CD4-positive, alpha-beta memory T cell (primary cell): ENCODE measurements at regions not wholly inside any gene's neighbourhood (a gene's known extent, or its start where the extent isn't known, plus 50 kb on each side); places are given as distances from the start of the nearest gene placed in this dataset.

Experiments used
- CTCF ChIA-PET: fragments of 350-600 bp; sonication (Branson Sonifier 250); formaldehyde crosslinking; loops from one replicate; lab custom pipeline; 2021; ENCODE audit warnings: inconsistent platforms; ENCODE audit not compliant: partially characterized antibody; lab: Charles Lee
- POLR2A ChIA-PET: fragments of 350-600 bp; sonication (Branson Sonifier 250); formaldehyde crosslinking; loops from one replicate; lab custom pipeline; 2021; ENCODE audit not compliant: partially characterized antibody; lab: Charles Lee
- DNase-seq, 5 donors: peaks; one replicate each; pipeline versions ENCODE4 v3.0.0 to v3.0.0-alpha.2; 2020 to 2022; ENCODE audit warnings: mixed read lengths in 1 of 5
- H3K27ac ChIP-seq: one replicate; pipeline ENCODE4 v1.7.0; 2013; ENCODE audit warnings: low read depth, low read length
- H3K27me3 ChIP-seq: 2 replicates; pipeline ENCODE4 v1.7.0; 2013; ENCODE audit warnings: mild to moderate bottlenecking, low read length, moderate library complexity; ENCODE audit not compliant: insufficient read depth
- H3K36me3 ChIP-seq: 2 replicates; pipeline ENCODE4 v1.7.0; 2013; ENCODE audit warnings: mild to moderate bottlenecking, low read length, moderate library complexity; ENCODE audit not compliant: insufficient read depth
- H3K4me1 ChIP-seq: 2 replicates; pipeline ENCODE4 v1.7.0; 2013; ENCODE audit warnings: mild to moderate bottlenecking, low read length, moderate library complexity; ENCODE audit not compliant: insufficient read depth
- H3K4me3 ChIP-seq, 2 donors: one replicate each; pipeline ENCODE4 v1.7.0; 2013; ENCODE audit warnings: low read length in 2 of 2, mild to moderate bottlenecking in 1 of 2
- H3K9me3 ChIP-seq, 2 donors: one replicate each; pipeline ENCODE4 v1.7.0; 2013; ENCODE audit warnings: low read length in 2 of 2, control low read depth in 1 of 2; ENCODE audit not compliant: control insufficient read depth in 1 of 2
- H3K27ac Mint-ChIP-seq, 7 donors: one replicate each; pipeline ENCODE4 v1.8.0; 2020 to 2021; ENCODE audit warnings: mixed read lengths in 7 of 7, mild to moderate bottlenecking in 6 of 7, inconsistent platforms in 3 of 7, moderate library complexity in 3 of 7
- H3K27me3 Mint-ChIP-seq, 2 donors: one replicate each; pipeline ENCODE4 v1.8.0; 2020 to 2021; ENCODE audit warnings: mixed read lengths in 2 of 2
- H3K36me3 Mint-ChIP-seq, 2 donors: one replicate each; pipeline ENCODE4 v1.8.0; 2020 to 2021; ENCODE audit warnings: mixed read lengths in 2 of 2, inconsistent platforms in 1 of 2, mild to moderate bottlenecking in 1 of 2
- H3K4me1 Mint-ChIP-seq, 4 donors: one replicate each; pipeline ENCODE4 v1.8.0; 2020 to 2021; ENCODE audit warnings: mixed read lengths in 4 of 4, mild to moderate bottlenecking in 1 of 4
- H3K4me3 Mint-ChIP-seq, 8 donors: one replicate each; pipeline ENCODE4 v1.8.0; 2020 to 2021; ENCODE audit warnings: mixed read lengths in 8 of 8, mild to moderate bottlenecking in 7 of 8, moderate library complexity in 6 of 8, inconsistent platforms in 3 of 8
- H3K9me3 Mint-ChIP-seq, 8 donors: one replicate each; pipeline ENCODE4 v1.8.0; 2020 to 2021; ENCODE audit warnings: mixed read lengths in 8 of 8, mild to moderate bottlenecking in 5 of 8, inconsistent platforms in 3 of 8, moderate library complexity in 1 of 8
- intact Hi-C: fragments of 100-400 bp; cut with micrococcal nuclease; formaldehyde crosslinking; loops from one replicate; pipeline ENCODE4 v1.15.1; 2023

DNA sequence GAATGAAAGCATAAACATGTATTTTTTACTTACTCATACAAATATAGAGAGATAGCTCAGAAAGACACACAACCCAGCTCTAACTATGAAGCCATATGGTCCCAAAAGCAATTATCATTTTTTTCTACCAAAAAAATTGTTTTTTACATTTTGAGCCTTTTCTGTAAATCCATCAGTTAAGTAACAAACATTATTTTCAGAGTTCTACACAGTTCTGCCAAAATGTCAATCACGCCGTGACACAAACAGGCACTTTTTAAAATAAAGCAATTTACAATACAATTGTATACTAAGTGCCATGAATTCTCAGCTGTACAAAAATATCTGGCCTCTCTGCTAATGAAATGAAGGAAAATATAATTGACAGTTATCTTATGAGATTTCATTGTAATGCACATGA, 201.4 kb upstream of the ID4 start:
- H3K27ac Mint-ChIP-seq, result no peak overlapping the region
- Histone ChIP-seq H3K27ac (no peak overlapping the region), H3K9me3 (no peaks in the 10 kb centered on the region), H3K4me1 (no peaks in the 10 kb centered on the region), H3K27me3 (no peaks in the 10 kb centered on the region), H3K36me3 (no peaks in the 10 kb centered on the region), H3K4me3 (no peak overlapping the region)
- no peaks in the 10 kb centered on the region for H3K27me3 Mint-ChIP-seq
- H3K4me1 Mint-ChIP-seq, result peaks cover 0 to 1% (median 0%) of the 10 kb centered on the region in 4 donors
- no peak for DNase-seq
- no peak overlapping the region for H3K4me3 Mint-ChIP-seq
- H3K9me3 Mint-ChIP-seq, result peaks cover 0 to 21% (median 5%) of the 10 kb centered on the region in 8 donors
- ChIA-PET CTCF (no interaction called here), POLR2A (no interaction called here)
- intact Hi-C loops, result no loop called here
- H3K36me3 Mint-ChIP-seq, result no peaks in the 10 kb centered on the region

GRCh38 chr6:19637010-19637409, 200.2 kb upstream of the ID4 start:
- Histone ChIP-seq H3K36me3 (no peaks in the 10 kb centered on the region), H3K4me3 (no peak overlapping the region), H3K27me3 (no peaks in the 10 kb centered on the region), H3K9me3 (no peaks in the 10 kb centered on the region), H3K27ac (no peak overlapping the region), H3K4me1 (no peaks in the 10 kb centered on the region)
- peaks cover 0 to 1% (median 0%) of the 10 kb centered on the region in 4 donors for H3K4me1 Mint-ChIP-seq
- H3K27ac Mint-ChIP-seq, result no peak overlapping the region
- no peaks in the 10 kb centered on the region for H3K36me3 Mint-ChIP-seq
- H3K9me3 Mint-ChIP-seq, result peaks cover 0 to 21% (median 5%) of the 10 kb centered on the region in 8 donors
- DNase-seq, result no peak
- no peaks in the 10 kb centered on the region for H3K27me3 Mint-ChIP-seq
- POLR2A ChIA-PET, result no interaction called here
- intact Hi-C loops, result no loop called here
- CTCF ChIA-PET, result no interaction called here
- H3K4me3 Mint-ChIP-seq, result no peak overlapping the region

DNA sequence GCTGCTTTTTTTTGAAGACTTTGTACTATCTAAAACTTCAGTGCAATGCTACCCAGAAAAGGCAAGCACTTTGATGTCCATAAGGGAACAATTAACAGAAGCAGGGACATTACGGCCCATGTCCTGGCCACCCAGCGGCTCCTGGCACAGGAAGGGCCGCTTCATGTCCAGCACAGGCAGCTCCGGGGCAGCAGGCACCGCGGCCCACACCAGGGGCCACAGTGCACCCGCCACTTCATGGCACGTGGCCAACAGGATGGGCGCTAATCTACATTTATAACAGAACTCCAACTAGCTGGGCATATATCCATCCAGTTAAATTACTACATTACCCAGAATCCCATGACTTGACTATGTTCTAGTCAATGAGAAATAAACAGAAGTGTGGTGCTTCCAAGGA, 198.2 kb upstream of the ID4 start:
- Histone ChIP-seq H3K36me3 (no peaks in the 10 kb centered on the region), H3K27ac (no peak overlapping the region), H3K4me3 (no peak overlapping the region), H3K4me1 (no peaks in the 10 kb centered on the region), H3K9me3 (no peaks in the 10 kb centered on the region), H3K27me3 (no peaks in the 10 kb centered on the region)
- Mint-ChIP-seq H3K36me3 (no peaks in the 10 kb centered on the region), H3K27ac (no peak overlapping the region), H3K27me3 (no peaks in the 10 kb centered on the region), H3K9me3 (peaks cover 0 to 18% (median 5%) of the 10 kb centered on the region in 8 donors), H3K4me3 (no peak overlapping the region), H3K4me1 (peaks cover 0 to 1% (median 0%) of the 10 kb centered on the region in 4 donors)
- POLR2A ChIA-PET, result no interaction called here
- no peak for DNase-seq
- CTCF ChIA-PET, result interaction anchor here (0.5 kb wide), 1 partner anchor 984 kb away, joined by 3 read pairs; no protein-coding TSS in a partner anchor
- intact Hi-C loops, result no loop called here

DNA sequence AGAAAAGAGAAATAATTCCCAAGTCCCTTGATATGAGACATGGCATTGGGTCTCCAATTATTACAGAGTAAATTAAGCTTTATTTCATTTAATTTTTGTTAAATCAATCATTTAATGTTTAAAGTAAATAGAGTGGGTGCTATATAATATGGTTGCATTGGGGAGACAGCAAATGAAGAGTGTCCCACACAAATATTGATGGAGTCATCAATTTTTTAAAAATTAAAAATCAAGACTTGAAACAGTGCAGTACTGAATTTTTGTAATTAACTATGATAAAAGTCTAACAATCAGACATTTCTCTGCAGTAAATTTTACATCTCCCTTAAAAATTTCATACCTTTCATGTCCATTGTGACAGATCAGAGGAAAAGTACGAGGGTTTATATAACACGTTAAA, 193.9 kb upstream of the ID4 start:
- Mint-ChIP-seq H3K4me3 (no peak overlapping the region), H3K36me3 (no peaks in the 10 kb centered on the region), H3K9me3 (peaks cover 0 to 17% (median 5%) of the 10 kb centered on the region in 8 donors), H3K4me1 (peaks cover 0 to 1% (median 0%) of the 10 kb centered on the region in 4 donors), H3K27me3 (no peaks in the 10 kb centered on the region), H3K27ac (no peak overlapping the region)
- CTCF ChIA-PET, result no interaction called here
- no peaks in the 10 kb centered on the region for H3K9me3 ChIP-seq
- intact Hi-C loops, result no loop called here
- no peaks in the 10 kb centered on the region for H3K36me3 ChIP-seq
- H3K27me3 ChIP-seq, result no peaks in the 10 kb centered on the region
- no peaks in the 10 kb centered on the region for H3K4me1 ChIP-seq
- POLR2A ChIA-PET, result no interaction called here
- DNase-seq, result no peak
- H3K4me3 ChIP-seq, result no peak overlapping the region
- no peak overlapping the region for H3K27ac ChIP-seq

DNA sequence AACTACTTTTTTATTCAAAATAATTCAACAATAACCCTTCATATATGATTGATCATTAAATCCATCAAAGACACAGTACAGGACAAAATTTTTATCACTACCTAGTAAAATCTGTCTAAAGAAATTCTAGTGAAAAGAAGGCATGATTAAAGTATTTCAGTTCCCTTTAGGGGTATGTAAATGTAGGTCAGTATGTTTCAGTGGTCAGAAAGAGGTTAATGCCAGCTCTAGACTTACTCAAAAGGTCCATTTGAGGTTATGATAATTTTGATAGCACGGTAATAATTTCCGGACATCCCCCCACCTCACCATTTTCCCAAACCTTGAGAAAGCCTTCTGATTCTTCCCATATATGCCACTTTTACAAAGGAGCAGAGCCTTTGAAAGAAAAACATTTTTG, 193.5 kb upstream of the ID4 start:
- H3K27me3 ChIP-seq, result no peaks in the 10 kb centered on the region
- Mint-ChIP-seq H3K9me3 (peaks cover 0 to 15% (median 5%) of the 10 kb centered on the region in 8 donors), H3K4me3 (no peak overlapping the region), H3K27ac (no peak overlapping the region), H3K27me3 (no peaks in the 10 kb centered on the region), H3K4me1 (peaks cover 0 to 1% (median 0%) of the 10 kb centered on the region in 4 donors), H3K36me3 (no peaks in the 10 kb centered on the region)
- no peaks in the 10 kb centered on the region for H3K36me3 ChIP-seq
- intact Hi-C loops, result no loop called here
- ChIA-PET CTCF (no interaction called here), POLR2A (no interaction called here)
- no peaks in the 10 kb centered on the region for H3K4me1 ChIP-seq
- H3K9me3 ChIP-seq, result no peaks in the 10 kb centered on the region
- DNase-seq, result no peak
- no peak overlapping the region for H3K27ac ChIP-seq
- H3K4me3 ChIP-seq, result no peak overlapping the region

GRCh38 chr6:19655744-19656143, 181.4 kb upstream of the ID4 start:
- Histone ChIP-seq H3K27ac (no peak overlapping the region), H3K4me3 (no peak overlapping the region), H3K9me3 (no peaks in the 10 kb centered on the region), H3K36me3 (no peaks in the 10 kb centered on the region), H3K27me3 (no peaks in the 10 kb centered on the region), H3K4me1 (no peaks in the 10 kb centered on the region)
- intact Hi-C loops, result no loop called here
- H3K27me3 Mint-ChIP-seq, result no peaks in the 10 kb centered on the region
- H3K27ac Mint-ChIP-seq, result no peak overlapping the region
- H3K36me3 Mint-ChIP-seq, result no peaks in the 10 kb centered on the region
- POLR2A ChIA-PET, result no interaction called here
- no peak overlapping the region for H3K4me3 Mint-ChIP-seq
- CTCF ChIA-PET, result interaction anchor here (0.7 kb wide), 1 partner anchor 40 kb away, joined by 3 read pairs; no protein-coding TSS in a partner anchor
- H3K9me3 Mint-ChIP-seq, result peaks cover 0 to 7% (median 3%) of the 10 kb centered on the region in 8 donors
- DNase-seq, result no peak
- no peaks in the 10 kb centered on the region for H3K4me1 Mint-ChIP-seq

- no peaks in the 10 kb centered on the region for H3K27me3 Mint-ChIP-seq
- no peaks in the 10 kb centered on the region for H3K4me1 Mint-ChIP-seq
- ChIA-PET CTCF (no interaction called here), POLR2A (no interaction called here)
- no peaks in the 10 kb centered on the region for H3K36me3 Mint-ChIP-seq
- Histone ChIP-seq H3K4me3 (no peak overlapping the region), H3K36me3 (no peaks in the 10 kb centered on the region), H3K27ac (no peak overlapping the region), H3K9me3 (no peaks in the 10 kb centered on the region), H3K4me1 (no peaks in the 10 kb centered on the region), H3K27me3 (no peaks in the 10 kb centered on the region)
- intact Hi-C loops, result no loop called here
- no peak overlapping the region for H3K27ac Mint-ChIP-seq
- no peak overlapping the region for H3K4me3 Mint-ChIP-seq
- DNase-seq, result no peak
- H3K9me3 Mint-ChIP-seq, result peaks cover 0 to 7% (median 2%) of the 10 kb centered on the region in 8 donors
Measured at GRCh38 chr6:19660123-19660910, 176.9 kb upstream of the ID4 start.
